ENCODE measurements at regions not wholly inside any gene's neighbourhood (a gene's known extent, or its start where the extent isn't known, plus 50 kb on each side); places are given as distances from the start of the nearest gene placed in this dataset.

DNA sequence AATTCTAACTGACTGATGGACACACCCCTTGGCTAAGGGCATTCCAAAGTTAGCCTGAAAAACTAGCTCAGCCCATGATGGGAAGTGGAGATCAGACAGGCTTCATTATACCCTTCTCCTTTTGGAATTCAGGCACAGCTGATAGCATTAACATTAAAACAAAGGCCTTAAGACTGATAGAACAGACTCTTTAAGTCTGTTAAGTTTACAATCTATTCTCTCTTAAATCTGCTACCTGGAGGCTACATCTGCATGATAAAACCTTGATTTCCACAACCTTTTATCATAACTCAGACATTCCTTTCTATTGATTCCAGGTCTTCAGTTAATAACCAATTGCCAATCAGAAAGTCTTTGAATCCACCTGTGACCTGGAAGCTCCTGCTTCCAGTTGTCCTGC, 281.4 kb downstream of the TUSC1 start:
- H3K9me3 ChIP-seq (ENCODE audit: severe bottlenecking): no peaks in the 10 kb centered on the region
- DNase-seq (ENCODE audit: low spot score) (no peak), ATAC-seq (ENCODE audit: low read depth) (no peak)
- TF ChIP-seq, protein P1, sequence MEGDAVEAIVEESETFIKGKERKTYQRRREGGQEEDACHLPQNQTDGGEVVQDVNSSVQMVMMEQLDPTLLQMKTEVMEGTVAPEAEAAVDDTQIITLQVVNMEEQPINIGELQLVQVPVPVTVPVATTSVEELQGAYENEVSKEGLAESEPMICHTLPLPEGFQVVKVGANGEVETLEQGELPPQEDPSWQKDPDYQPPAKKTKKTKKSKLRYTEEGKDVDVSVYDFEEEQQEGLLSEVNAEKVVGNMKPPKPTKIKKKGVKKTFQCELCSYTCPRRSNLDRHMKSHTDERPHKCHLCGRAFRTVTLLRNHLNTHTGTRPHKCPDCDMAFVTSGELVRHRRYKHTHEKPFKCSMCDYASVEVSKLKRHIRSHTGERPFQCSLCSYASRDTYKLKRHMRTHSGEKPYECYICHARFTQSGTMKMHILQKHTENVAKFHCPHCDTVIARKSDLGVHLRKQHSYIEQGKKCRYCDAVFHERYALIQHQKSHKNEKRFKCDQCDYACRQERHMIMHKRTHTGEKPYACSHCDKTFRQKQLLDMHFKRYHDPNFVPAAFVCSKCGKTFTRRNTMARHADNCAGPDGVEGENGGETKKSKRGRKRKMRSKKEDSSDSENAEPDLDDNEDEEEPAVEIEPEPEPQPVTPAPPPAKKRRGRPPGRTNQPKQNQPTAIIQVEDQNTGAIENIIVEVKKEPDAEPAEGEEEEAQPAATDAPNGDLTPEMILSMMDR (IDR thresholded peaks at IDR 0.05; ENCODE audit: poor library complexity, severe bottlenecking): no peak
- H3K27me3 ChIP-seq (ENCODE audit: insufficient read depth, poor library complexity, severe bottlenecking): no peaks in the 10 kb centered on the region
- no peak overlapping the region for H3K4me3 ChIP-seq (ENCODE audit: severe bottlenecking)
- H3K4me1 ChIP-seq (ENCODE audit: insufficient read depth, poor library complexity, severe bottlenecking): no peaks in the 10 kb centered on the region
- H3K27ac ChIP-seq (ENCODE audit: poor library complexity, severe bottlenecking): no peak overlapping the region
- H3K36me3 ChIP-seq (ENCODE audit: low read depth): no peaks in the 10 kb centered on the region

DNA sequence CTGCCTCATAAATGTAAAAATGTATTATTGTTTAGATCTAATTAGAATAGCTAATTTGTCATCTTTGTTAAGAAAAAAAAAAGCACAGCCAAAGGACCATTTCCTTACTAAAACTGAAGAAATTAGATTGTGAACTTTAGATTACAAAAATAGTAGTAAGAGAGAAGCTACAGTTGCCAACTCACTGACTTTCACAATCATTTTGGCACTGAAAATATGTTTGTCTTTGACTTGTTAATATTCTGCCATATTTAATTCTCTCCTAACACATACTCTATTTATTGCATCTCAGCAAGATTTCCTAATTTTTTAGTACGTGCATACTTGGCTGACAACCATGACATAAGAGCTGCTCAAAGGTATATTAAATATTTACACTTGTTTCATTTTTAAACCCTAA, 297.1 kb downstream of the TUSC1 start:
- no peak for DNase-seq (ENCODE audit: low spot score)
- TF ChIP-seq, protein P1 (IDR thresholded peaks at IDR 0.05; ENCODE audit: poor library complexity, severe bottlenecking): no peak
- no peak overlapping the region for H3K27ac ChIP-seq (ENCODE audit: poor library complexity, severe bottlenecking)
- peaks cover 2% of the 10 kb centered on the region for H3K27me3 ChIP-seq (ENCODE audit: insufficient read depth, poor library complexity, severe bottlenecking)
- no peak overlapping the region for H3K4me3 ChIP-seq (ENCODE audit: severe bottlenecking)
- no peaks in the 10 kb centered on the region for H3K36me3 ChIP-seq (ENCODE audit: low read depth)
- no peaks in the 10 kb centered on the region for H3K9me3 ChIP-seq (ENCODE audit: severe bottlenecking)
- no peak for ATAC-seq (ENCODE audit: low read depth)
- H3K4me1 ChIP-seq (ENCODE audit: insufficient read depth, poor library complexity, severe bottlenecking): no peaks in the 10 kb centered on the region

DNA sequence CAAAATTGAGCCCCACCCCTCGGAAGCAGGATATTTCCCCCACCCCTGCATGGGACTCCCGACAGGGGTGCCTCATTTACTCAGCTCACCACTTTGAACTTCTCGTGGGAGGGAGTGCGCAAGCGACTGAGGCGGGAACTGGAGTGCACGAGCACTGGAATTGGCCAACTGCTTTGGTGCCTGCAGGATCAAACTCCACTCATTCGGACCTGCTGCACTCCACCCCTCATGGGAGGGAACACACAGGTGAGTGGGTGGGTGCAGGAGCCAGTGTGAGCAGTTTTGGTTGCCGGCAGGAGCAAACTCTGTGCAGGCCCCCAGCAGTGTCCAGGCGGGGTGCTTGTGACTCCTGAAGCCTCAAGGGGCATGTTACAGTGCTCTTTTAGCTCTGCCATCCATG, 301.2 kb downstream of the TUSC1 start:
- Histone ChIP-seq H3K36me3 (ENCODE audit: low read depth) (no peaks in the 10 kb centered on the region), H3K27me3 (ENCODE audit: insufficient read depth, poor library complexity, severe bottlenecking) (no peaks in the 10 kb centered on the region), H3K27ac (ENCODE audit: poor library complexity, severe bottlenecking) (no peak overlapping the region), H3K4me1 (ENCODE audit: insufficient read depth, poor library complexity, severe bottlenecking) (no peaks in the 10 kb centered on the region), H3K4me3 (ENCODE audit: severe bottlenecking) (no peak overlapping the region), H3K9me3 (ENCODE audit: severe bottlenecking) (no peaks in the 10 kb centered on the region)
- TF ChIP-seq, protein P1 (IDR thresholded peaks at IDR 0.05; ENCODE audit: poor library complexity, severe bottlenecking): no peak
- DNase-seq (ENCODE audit: low spot score): no peak
- ATAC-seq (ENCODE audit: low read depth): no peak

DNA sequence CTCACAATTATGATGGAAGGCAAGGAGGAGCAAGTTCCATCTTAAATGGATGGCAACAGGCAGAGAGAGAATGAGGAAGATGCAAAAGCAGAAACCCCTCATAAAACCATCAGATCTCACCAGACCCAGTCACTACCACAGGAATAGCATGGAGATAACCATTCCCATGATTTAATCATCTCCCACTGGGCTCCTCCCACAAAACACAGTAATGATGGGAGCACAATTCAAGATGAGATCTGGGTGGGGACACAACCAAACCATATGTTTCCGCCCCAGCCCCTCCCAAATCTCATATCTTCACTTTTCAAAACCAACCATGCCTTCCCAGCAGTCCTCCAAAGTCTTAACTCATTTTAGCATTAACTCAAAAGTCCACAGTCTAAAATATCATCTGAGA, 304.0 kb downstream of the TUSC1 start:
- Histone ChIP-seq H3K4me3 (ENCODE audit: severe bottlenecking) (no peak overlapping the region), H3K9me3 (ENCODE audit: severe bottlenecking) (no peaks in the 10 kb centered on the region), H3K36me3 (ENCODE audit: low read depth) (no peaks in the 10 kb centered on the region), H3K27me3 (ENCODE audit: insufficient read depth, poor library complexity, severe bottlenecking) (no peaks in the 10 kb centered on the region), H3K4me1 (ENCODE audit: insufficient read depth, poor library complexity, severe bottlenecking) (no peaks in the 10 kb centered on the region), H3K27ac (ENCODE audit: poor library complexity, severe bottlenecking) (no peak overlapping the region)
- DNase-seq (ENCODE audit: low spot score) (no peak), ATAC-seq (ENCODE audit: low read depth) (no peak)
- TF ChIP-seq, protein P1 (IDR thresholded peaks at IDR 0.05; ENCODE audit: poor library complexity, severe bottlenecking): no peak

DNA sequence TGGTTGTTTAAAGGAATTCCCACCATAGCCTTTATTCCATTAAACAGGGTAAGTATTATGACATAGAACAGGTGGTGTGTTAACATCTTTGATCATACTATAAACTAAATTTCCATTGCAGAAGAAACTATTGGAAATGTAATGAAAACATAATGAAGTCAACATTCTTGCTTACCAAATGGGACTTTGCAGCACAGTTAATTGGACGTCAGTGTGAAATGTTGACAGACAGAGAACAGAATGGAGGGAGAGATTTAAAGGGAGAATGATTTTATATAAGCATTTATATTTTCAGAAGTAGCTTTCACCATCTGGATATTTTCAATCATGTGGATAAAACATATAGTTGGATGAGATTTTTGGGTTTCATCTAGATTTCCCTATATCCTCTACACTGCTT, 311.3 kb downstream of the TUSC1 start:
- Histone ChIP-seq H3K27ac (ENCODE audit: poor library complexity, severe bottlenecking) (no peak overlapping the region), H3K27me3 (ENCODE audit: insufficient read depth, poor library complexity, severe bottlenecking) (no peaks in the 10 kb centered on the region), H3K36me3 (ENCODE audit: low read depth) (no peaks in the 10 kb centered on the region), H3K4me1 (ENCODE audit: insufficient read depth, poor library complexity, severe bottlenecking) (no peaks in the 10 kb centered on the region), H3K9me3 (ENCODE audit: severe bottlenecking) (no peaks in the 10 kb centered on the region), H3K4me3 (ENCODE audit: severe bottlenecking) (no peak overlapping the region)
- no peak for ATAC-seq (ENCODE audit: low read depth)
- no peak for DNase-seq (ENCODE audit: low spot score)
- TF ChIP-seq, protein P1 (IDR thresholded peaks at IDR 0.05; ENCODE audit: poor library complexity, severe bottlenecking): no peak

Data from RWPE2 (cell line).